Stimulated activated CD4-positive, alpha-beta T cell treated with anti-CD3 and anti-CD28 coated beads, Interleukin-12 subunit alpha, Interleukin-12 subunit beta, amount 100 ng/mL, for 24 hours (primary cell): ENCODE measurements at regions not wholly inside any gene's neighbourhood (a gene's known extent, or its start where the extent isn't known, plus 50 kb on each side); places are given as distances from the start of the nearest gene placed in this dataset.
"Not testable (repeated sequence)": the region's sequence is repeated elsewhere in the genome, so short reads cannot be mapped to it uniquely, and the experiment has no call there.

ENCODE experiments used
- DNase-seq, 2 experiments: peaks; one replicate each; pipeline ENCODE4 v3.0.0-alpha.2; 2020; ENCODE audit warnings: low read depth in 2 of 2

DNA sequence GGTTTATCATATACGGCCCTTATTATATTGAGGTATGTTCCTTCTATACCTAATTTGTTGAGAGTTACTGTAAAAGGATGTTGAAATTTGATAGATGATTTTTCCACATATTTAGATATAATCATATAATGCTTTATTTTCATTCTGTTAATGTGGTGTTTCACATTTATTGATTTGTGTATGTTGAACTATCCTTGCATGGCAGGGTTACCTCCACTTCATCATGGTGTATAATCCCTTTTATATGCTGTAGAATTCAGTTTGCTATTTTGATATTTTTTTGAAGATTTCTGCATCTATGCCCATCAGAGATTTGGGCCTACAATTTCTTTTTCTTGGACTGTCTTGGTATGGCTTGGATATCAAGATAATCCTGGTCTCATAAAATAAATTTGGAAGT is 355.5 kb downstream of the EDEM1 start:
- DNase-seq = no peak

DNA sequence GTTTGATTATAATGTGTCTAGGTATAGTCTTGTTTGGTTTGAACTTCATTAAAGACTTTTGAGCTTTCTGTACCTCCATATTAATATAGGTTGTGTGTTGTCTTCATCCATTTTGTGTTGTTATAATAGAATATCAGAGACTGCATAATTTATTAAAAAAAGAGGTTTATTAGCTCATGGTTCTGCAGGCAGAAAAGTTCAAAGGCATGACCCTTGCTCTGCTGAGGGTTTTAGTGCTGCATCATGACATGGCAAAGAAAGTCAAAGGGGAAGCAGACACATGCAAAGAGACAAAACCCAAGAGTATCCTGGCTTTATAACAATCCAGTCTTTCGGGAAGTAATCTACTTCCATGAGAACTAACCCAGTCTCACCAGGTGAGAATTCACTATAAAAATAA is 358.2 kb downstream of the EDEM1 start:
- no peak for DNase-seq

- DNase-seq = no peak
Observed at GRCh38 chr3:5553203-5553602, 365.7 kb downstream of the EDEM1 start.

GRCh38 chr3:5554245-5554747 is 366.8 kb downstream of the EDEM1 start:
- no peak for DNase-seq

DNA sequence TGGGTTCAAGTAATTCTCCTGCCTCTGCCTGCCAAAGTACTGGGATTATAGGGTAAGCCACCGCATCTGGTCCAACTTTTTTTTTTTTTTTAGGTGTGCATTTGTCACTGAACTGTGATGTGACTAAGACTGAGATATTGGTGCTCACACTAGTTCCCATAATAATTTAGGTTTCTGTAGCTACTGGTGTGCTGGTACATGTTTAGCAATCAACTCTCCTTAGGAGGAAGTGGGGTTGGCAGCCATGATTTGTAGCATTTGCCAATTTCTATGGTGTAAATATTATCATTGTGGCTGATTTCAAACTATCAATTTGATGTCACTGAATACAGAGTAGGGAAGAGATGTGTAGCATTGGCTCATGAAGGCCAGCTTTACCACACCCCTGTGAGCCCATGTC is 372.7 kb downstream of the EDEM1 start:
- no peak for DNase-seq

GRCh38 chr3:5563537-5564277 is 376.2 kb downstream of the EDEM1 start:
- no peak for DNase-seq

DNA sequence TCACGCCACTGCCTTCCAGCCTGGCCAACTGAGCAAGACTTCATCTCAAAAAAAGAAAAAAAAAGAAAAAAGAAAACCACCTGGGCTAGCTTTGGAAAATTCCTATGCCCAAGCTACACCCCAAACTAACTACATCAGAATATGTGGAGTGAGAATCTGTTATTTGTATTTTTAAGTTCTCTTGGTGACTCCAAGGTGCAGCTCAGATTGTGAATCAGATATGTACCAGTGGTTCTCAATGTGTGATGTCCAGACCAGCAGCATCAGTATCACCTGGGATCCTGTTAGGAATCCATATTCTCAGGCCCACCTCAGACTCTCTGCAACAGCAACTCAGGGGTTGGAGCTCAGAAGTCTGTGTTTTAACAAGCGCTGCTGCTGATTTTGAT is 376.8 kb downstream of the EDEM1 start:
- DNase-seq = no peak

- DNase-seq = no peak
Observed at GRCh38 chr3:5565026-5565425, 377.5 kb downstream of the EDEM1 start.

DNA sequence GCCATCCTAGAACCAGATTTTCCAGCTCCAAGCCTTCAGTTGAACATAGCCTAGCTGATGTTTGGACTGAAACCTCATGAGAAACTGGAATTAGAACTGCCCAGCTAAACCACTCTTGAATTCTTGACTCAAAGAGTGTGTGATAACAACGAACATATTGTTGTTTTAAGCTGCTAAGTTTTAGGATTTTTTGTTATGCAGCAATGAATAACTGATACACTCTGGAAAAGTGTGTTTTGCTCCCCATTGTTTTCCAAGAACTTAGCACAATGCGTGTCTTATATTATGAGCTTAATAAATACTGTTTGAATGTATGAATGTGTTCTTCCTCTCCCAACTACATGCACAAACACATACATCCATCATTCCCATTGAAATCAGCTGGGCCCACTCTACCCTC is 379.6 kb downstream of the EDEM1 start:
- DNase-seq = no peak

- DNase-seq = no peak
Observed at GRCh38 chr3:5568451-5568850, 380.9 kb downstream of the EDEM1 start.

DNA sequence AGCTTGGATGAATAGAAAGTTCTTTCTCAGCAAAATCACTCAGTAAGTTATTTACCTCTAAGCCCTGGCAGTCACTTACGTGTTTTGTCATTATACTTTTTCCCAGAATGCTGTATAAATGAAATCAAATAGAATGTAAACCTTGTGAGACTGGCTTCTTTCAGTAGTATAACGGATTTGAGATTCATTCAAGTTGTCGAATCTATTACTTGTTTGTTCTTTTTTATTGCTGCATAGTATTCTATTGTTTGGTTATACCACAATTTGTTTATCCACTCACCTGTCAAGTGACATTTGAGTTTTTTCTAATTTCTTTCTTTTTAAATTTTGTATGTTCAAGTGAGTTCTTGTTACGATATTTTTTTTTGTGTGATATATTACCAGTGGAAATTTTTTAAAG is 381.6 kb downstream of the EDEM1 start:
- DNase-seq = no peak

- DNase-seq = no peak
Observed at GRCh38 chr3:5572168-5572567, 384.7 kb downstream of the EDEM1 start.

- DNase-seq = no peak
Observed at GRCh38 chr3:5576277-5577011, 388.9 kb downstream of the EDEM1 start.

DNA sequence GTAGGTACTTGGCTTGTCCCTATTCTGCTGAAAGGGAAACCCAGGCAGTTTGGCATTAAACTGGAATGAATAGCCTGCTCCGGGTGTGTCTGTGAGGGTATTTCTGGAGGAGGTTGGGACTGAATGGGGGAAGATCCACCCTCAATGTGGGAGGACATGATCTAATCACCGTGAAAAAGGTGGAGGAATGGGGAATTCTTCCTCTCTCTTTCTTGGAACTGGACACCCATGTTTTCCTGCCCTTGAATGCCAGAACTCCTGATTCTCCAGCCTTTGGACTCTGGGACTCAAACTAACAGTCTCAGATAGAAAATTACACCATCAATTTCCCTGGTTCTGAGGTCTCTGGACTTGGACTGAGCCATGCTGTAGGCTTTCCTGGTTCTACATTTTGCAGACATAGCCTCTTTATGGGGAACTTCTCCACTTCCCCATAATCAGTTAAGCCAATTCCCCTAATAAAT is 391.7 kb downstream of the EDEM1 start:
- DNase-seq = no peak

GRCh38 chr3:5579946-5580345 is 392.4 kb downstream of the EDEM1 start:
- no peak for DNase-seq

- DNase-seq = no peak
Observed at GRCh38 chr3:5580826-5581225, 393.3 kb downstream of the EDEM1 start.

GRCh38 chr3:5581743-5582142 is 394.2 kb downstream of the EDEM1 start:
- DNase-seq = no peak

DNA sequence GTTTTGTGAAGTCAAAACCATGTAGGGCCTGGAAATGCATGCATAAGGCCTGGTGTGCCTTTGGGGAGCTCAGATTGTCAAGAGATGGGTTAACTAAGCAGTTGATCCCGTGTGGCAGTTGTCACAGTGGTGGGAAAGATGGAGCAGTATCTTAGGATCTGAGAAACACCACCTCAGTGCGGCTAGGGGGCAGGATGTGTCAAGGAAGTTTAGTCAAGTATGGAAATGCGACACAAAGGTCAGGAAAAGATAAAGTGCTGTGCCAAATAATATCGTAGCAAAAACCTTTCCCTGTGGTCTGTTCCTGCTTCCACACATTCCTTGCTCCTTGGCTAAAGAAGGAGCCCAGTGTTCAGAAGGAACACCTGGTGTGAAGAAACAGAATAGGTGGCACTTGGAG is 396.4 kb downstream of the EDEM1 start:
- DNase-seq = no peak

DNA sequence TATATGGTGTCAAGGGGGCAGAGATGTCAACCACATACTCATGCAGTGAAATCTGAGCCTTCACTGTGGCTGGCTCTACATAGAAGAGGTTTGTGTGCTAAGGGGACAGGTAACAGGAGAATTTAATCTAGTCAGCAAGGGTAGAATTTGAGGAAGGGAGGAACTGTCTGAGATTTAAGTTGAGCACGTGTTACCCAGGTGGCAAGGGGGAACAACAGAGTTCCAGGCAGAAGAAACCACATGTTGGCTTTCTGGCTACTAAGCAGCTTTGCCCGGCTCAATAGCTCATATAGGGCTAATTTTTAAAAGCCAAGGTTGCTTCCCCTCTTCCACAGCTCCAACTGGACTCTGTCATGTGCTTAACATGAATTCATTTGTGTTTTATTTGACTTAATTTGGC is 397.6 kb downstream of the EDEM1 start:
- no peak for DNase-seq

- DNase-seq = no peak
Observed at GRCh38 chr3:5606884-5607472, 419.5 kb downstream of the EDEM1 start.

- no peak for DNase-seq
Observed at GRCh38 chr3:5607581-5607980, 420.1 kb downstream of the EDEM1 start.

DNA sequence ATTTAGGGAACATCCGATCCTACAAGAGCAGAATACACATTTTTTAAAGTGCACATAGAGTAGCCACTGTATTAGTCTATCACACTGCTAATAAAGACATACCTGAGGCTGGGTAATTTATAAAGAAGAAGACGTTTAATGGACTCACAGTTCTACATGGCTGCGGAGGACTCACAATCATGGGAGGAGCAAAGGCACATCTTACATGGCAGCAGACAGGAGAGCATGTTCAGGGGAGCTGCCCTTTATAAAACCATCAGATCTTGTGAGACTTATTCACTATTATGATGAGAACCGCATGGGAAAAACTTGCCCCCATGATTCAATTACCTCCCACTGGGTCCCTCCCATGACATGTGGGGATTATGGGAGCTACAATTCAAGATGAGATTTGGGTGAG is 421.5 kb downstream of the EDEM1 start:
- not testable (repeated sequence) for DNase-seq

DNA sequence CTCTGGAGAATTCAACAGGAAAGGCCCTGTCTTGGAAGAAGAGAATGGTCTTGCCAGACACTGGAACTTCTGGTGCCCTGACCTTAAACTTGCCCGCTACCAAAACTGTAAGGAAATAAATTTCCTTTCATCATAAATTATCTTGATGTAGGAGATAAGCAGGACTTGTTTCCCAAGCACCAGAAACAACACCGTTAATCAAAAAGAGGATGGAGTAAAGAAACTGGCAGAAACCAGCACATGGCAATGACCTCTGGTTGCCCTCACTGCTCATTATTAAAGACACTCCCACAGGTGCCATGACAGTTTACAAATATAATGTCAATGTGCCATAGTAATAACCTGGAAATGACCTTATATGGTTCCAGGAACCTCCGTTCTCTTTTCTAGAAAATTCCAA is 426.1 kb downstream of the EDEM1 start:
- no peak for DNase-seq
